IMR-90 (cell line): ENCODE measurements at regions not wholly inside any gene's neighbourhood (a gene's known extent, or its start where the extent isn't known, plus 50 kb on each side); places are given as distances from the start of the nearest gene placed in this dataset.

ENCODE experiments used
- ATAC-seq: fragments of 200-7000 bp; cut with Tn5 transposase; 2 replicates; pipeline ENCODE4 v1.9.1; 2020; ENCODE audit warnings: low read depth, mild to moderate bottlenecking, moderate library complexity
- BruUV-seq: library from RNA; stranded (reverse); fragments of 400-500 nt; replicated peaks from 2 replicates; lab custom pipeline; 2021; lab: Mats Ljungman, UMichigan
- CTCF ChIA-PET: fragments of 300-600 bp; formaldehyde crosslinking; extraction: SDS; loops from one replicate; lab custom pipeline; 2021; ENCODE audit warnings: antibody characterized with exemption; lab: Yijun Ruan, JAX
- POLR2A ChIA-PET: fragments of 300-600 bp; sonication (Branson Sonifier 250); formaldehyde crosslinking; loops from one replicate; lab custom pipeline; 2022; ENCODE audit warnings: antibody characterized with exemption; ENCODE audit not compliant: unreplicated experiment; lab: Charles Lee
- DNase-seq: peaks from one replicate; pipeline ENCODE4 v3.0.0; 2013
- H2AFZ ChIP-seq: replicated peaks from 2 replicates; pipeline ENCODE3; 2013; ENCODE audit warnings: low read length, mild to moderate bottlenecking; ENCODE audit not compliant: poor library complexity
- H2AK5ac ChIP-seq: 2 replicates; pipeline ENCODE4 v1.6.1; 2013; ENCODE audit warnings: low read depth, low read length, inconsistent platforms
- H2AK9ac ChIP-seq: replicated peaks from 2 replicates; pipeline ENCODE3; 2013; ENCODE audit warnings: mild to moderate bottlenecking, low read depth, low read length, moderate library complexity; ENCODE audit not compliant: poor library complexity
- H2BK120ac ChIP-seq: 2 replicates; pipeline ENCODE4 v1.6.1; 2013; ENCODE audit warnings: low read depth, low read length, inconsistent platforms
- H2BK15ac ChIP-seq: 3 replicates; pipeline ENCODE4 v1.6.1; 2013; ENCODE audit warnings: low read depth, low read length, inconsistent platforms
- H2BK20ac ChIP-seq: 2 replicates; pipeline ENCODE4 v1.6.1; 2013; ENCODE audit warnings: low read depth, mild to moderate bottlenecking, inconsistent platforms, low read length, moderate library complexity
- H2BK5ac ChIP-seq: 2 replicates; pipeline ENCODE4 v1.6.1; 2013; ENCODE audit warnings: mild to moderate bottlenecking, low read depth, low read length, inconsistent platforms; ENCODE audit not compliant: poor library complexity, severe bottlenecking
- H3K14ac ChIP-seq: replicated peaks from 2 replicates; pipeline ENCODE4 v1.6.1; 2013; ENCODE audit warnings: low read depth, low read length, inconsistent platforms
- H3K18ac ChIP-seq: 2 replicates; pipeline ENCODE4 v1.6.1; 2013; ENCODE audit warnings: low read depth, low read length, control low read depth
- H3K23ac ChIP-seq: 2 replicates; pipeline ENCODE4 v1.6.1; 2013; ENCODE audit warnings: low read depth, low read length, inconsistent platforms
- H3K27ac ChIP-seq: 2 replicates; pipeline ENCODE4 v1.5.1; 2013; ENCODE audit warnings: mild to moderate bottlenecking, control low read depth, low read length; ENCODE audit not compliant: insufficient read depth
- H3K27me3 ChIP-seq: 2 replicates; pipeline ENCODE4 v1.6.1; 2013; ENCODE audit warnings: low read length; ENCODE audit not compliant: control insufficient read depth, insufficient read depth
- H3K36me3 ChIP-seq: 2 replicates; pipeline ENCODE4 v1.6.1; 2013; ENCODE audit warnings: low read length, mixed read lengths; ENCODE audit not compliant: control insufficient read depth, insufficient read depth
- H3K4ac ChIP-seq: 2 replicates; pipeline ENCODE4 v1.6.1; 2013; ENCODE audit warnings: low read depth, low read length, inconsistent platforms
- H3K4me1 ChIP-seq: 2 replicates; pipeline ENCODE4 v1.6.1; 2013; ENCODE audit warnings: low read length, mixed read lengths; ENCODE audit not compliant: control insufficient read depth, insufficient read depth
- H3K4me2 ChIP-seq: 2 replicates; pipeline ENCODE4 v1.6.1; 2013; ENCODE audit warnings: low read depth, mild to moderate bottlenecking, control low read depth, low read length, moderate library complexity
- H3K4me3 ChIP-seq: 2 replicates; pipeline ENCODE4 v1.5.1; 2013; ENCODE audit warnings: low read depth, mild to moderate bottlenecking, control low read depth, low read length, moderate library complexity; ENCODE audit not compliant: insufficient read depth
- H3K56ac ChIP-seq: 2 replicates; pipeline ENCODE4 v1.6.1; 2013; ENCODE audit warnings: low read length, inconsistent platforms; ENCODE audit not compliant: insufficient read depth; ENCODE audit errors: extremely low read depth
- H3K79me1 ChIP-seq, 2 experiments: 2 replicates each; pipeline ENCODE4 v1.6.1; 2013; ENCODE audit warnings: low read length in 2 of 2, inconsistent platforms in 1 of 2, low read depth in 1 of 2
- H3K9ac ChIP-seq: 2 replicates; pipeline ENCODE4 v1.6.1; 2013; ENCODE audit warnings: low read depth, low read length, control low read depth
- H3K9me1 ChIP-seq: 2 replicates; pipeline ENCODE4 v1.6.1; 2013; ENCODE audit warnings: low read length, inconsistent platforms; ENCODE audit not compliant: insufficient read depth
- H3K9me3 ChIP-seq: 2 replicates; pipeline ENCODE4 v1.6.1; 2013; ENCODE audit warnings: low read length; ENCODE audit not compliant: control insufficient read depth, insufficient read depth
- H4K20me1 ChIP-seq: 2 replicates; pipeline ENCODE4 v1.6.1; 2013; ENCODE audit warnings: low read length, inconsistent platforms; ENCODE audit not compliant: insufficient read depth
- H4K5ac ChIP-seq: 2 replicates; pipeline ENCODE4 v1.6.1; 2013; ENCODE audit warnings: mild to moderate bottlenecking, low read depth, low read length, control low read depth
- H4K8ac ChIP-seq, 2 experiments: 2 replicates each; pipeline ENCODE4 v1.6.1; 2013; ENCODE audit warnings: low read depth in 2 of 2, low read length in 2 of 2, control low read depth in 1 of 2, inconsistent platforms in 1 of 2
- H4K91ac ChIP-seq: 2 replicates; pipeline ENCODE4 v1.6.1; 2013; ENCODE audit warnings: low read depth, low read length, inconsistent platforms; ENCODE audit not compliant: insufficient read depth
- BHLHE40 ChIP-seq: fragments of 150-350 bp; IDR thresholded peaks from 2 replicates; pipeline ENCODE4 v1.6.1; 2016; ENCODE audit warnings: mild to moderate bottlenecking, low read depth, low read length
- CEBPB ChIP-seq: IDR thresholded peaks from 2 replicates; pipeline ENCODE4 v1.6.1; 2012; ENCODE audit warnings: low read depth, low read length, improper control_type of control experiment
- CHD1 ChIP-seq: IDR thresholded peaks from 2 replicates; pipeline ENCODE4 v1.6.1; 2012; ENCODE audit warnings: low read depth, low read length, improper control_type of control experiment
- ELK1 ChIP-seq: fragments of 150-350 bp; IDR thresholded peaks from 2 replicates; pipeline ENCODE4 v1.6.1; 2016; ENCODE audit warnings: low read depth, mild to moderate bottlenecking, low read length, moderate library complexity, borderline replicate concordance
- FOS ChIP-seq: fragments of 150-350 bp; IDR thresholded peaks from 2 replicates; pipeline ENCODE4 v1.6.1; 2016; ENCODE audit warnings: low read depth, low read length
- MAFK ChIP-seq: IDR thresholded peaks from 2 replicates; pipeline ENCODE4 v1.6.1; 2012; ENCODE audit warnings: low read depth, low read length, improper control_type of control experiment
- MAZ ChIP-seq: IDR thresholded peaks from 2 replicates; pipeline ENCODE4 v1.6.1; 2012; ENCODE audit warnings: low read depth, mild to moderate bottlenecking, low read length, improper control_type of control experiment, moderate library complexity, borderline replicate concordance
- MXI1 ChIP-seq: IDR thresholded peaks from 2 replicates; pipeline ENCODE4 v1.6.1; 2012; ENCODE audit warnings: low read depth, mild to moderate bottlenecking, low read length, moderate library complexity, borderline replicate concordance
- NFE2L2 ChIP-seq: fragments of 150-350 bp; IDR thresholded peaks from 2 replicates; pipeline ENCODE4 v1.6.1; 2016; ENCODE audit warnings: low read depth, mild to moderate bottlenecking, low read length
- POLR2A ChIP-seq: IDR thresholded peaks from 2 replicates; pipeline ENCODE4 v1.6.1; 2012; ENCODE audit warnings: mild to moderate bottlenecking, low read depth, low read length
- RAD21 ChIP-seq: IDR thresholded peaks from 2 replicates; pipeline ENCODE4 v1.6.1; 2012; ENCODE audit warnings: low read length, improper control_type of control experiment
- RCOR1 ChIP-seq: IDR thresholded peaks from 2 replicates; pipeline ENCODE4 v1.6.1; 2012; ENCODE audit warnings: mild to moderate bottlenecking, low read length, improper control_type of control experiment; ENCODE audit not compliant: insufficient replicate concordance
- RFX5 ChIP-seq: IDR thresholded peaks from 2 replicates; pipeline ENCODE4 v1.8.0; 2012; ENCODE audit warnings: low read depth, mild to moderate bottlenecking, low read length, moderate library complexity
- SMC3 ChIP-seq: fragments of 150-350 bp; IDR thresholded peaks from 2 replicates; pipeline ENCODE4 v1.6.1; 2016; ENCODE audit warnings: low read depth, mild to moderate bottlenecking, antibody characterized with exemption, low read length, moderate library complexity
- USF2 ChIP-seq: fragments of 150-350 bp; IDR thresholded peaks from 2 replicates; pipeline ENCODE4 v1.6.1; 2017; ENCODE audit warnings: mild to moderate bottlenecking, antibody characterized with exemption, low read length, low read depth
- WGBS, 2 experiments: methylation state at CpG; one replicate each; pipeline versions ENCODE4 v1.1.5 to v1.1.7; 2013; ENCODE audit warnings: missing lambda C conversion rate in 2 of 2; ENCODE audit not compliant: insufficient read length in 1 of 2; ENCODE audit errors: extremely low coverage in 2 of 2; 5-methylcytosine and 5-hydroxymethylcytosine counted together
- dilution Hi-C: fragments of 300-500 bp; cut with HindIII; formaldehyde crosslinking; loops from one replicate; pipeline ENCODE4 v1.14.3; 2018; ENCODE audit warnings: low sequenced_read_pairs; ENCODE audit not compliant: unreplicated experiment
- in situ Hi-C: fragments of 300-500 bp; cut with MboI; formaldehyde crosslinking; loops from 3 replicates; pipeline ENCODE4 v1.14.3; 2019; ENCODE audit warnings: low sequenced_read_pairs, inconsistent platforms, mixed read lengths
- intact Hi-C: fragments of 100-400 bp; cut with micrococcal nuclease; formaldehyde crosslinking; loops from 2 replicates; pipeline ENCODE4 v1.10.0; 2022

DNA sequence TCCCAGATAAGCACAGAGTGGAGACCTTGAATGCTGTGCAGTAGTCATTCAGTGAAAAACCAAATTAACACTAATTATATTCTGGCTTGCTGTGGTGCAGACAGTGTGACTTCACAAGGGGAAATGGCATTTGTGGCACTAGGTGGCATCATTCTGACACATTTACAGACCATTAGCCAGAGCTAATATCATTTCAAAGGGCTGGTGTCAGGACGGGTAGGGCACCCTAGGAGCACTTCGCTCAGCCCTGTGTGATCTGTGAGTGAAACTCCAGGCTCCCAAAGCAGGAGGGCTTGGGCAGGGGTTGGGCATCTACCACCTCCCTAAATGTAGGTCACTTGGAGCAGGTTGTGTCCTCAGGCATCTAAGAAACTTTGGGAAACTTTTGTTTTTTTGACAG is 555.8 kb downstream of the PKHD1 start:
- Histone ChIP-seq H3K23ac (no peak overlapping the region), H3K4me3 (no peak overlapping the region), H3K9ac (no peak overlapping the region), H3K9me3 (peaks cover 6% of the 10 kb centered on the region), H3K36me3 (no peaks in the 10 kb centered on the region), H3K14ac (no peak overlapping the region), H2AK9ac (no peak overlapping the region), H4K5ac (no peak overlapping the region), H4K20me1 (no peaks in the 10 kb centered on the region), H3K4me2 (no peak overlapping the region), H2BK20ac (no peak overlapping the region), H2BK15ac (no peak overlapping the region), H3K27me3 (no peaks in the 10 kb centered on the region), H3K56ac (no peak overlapping the region), H3K4ac (no peak overlapping the region), H3K27ac (no peak overlapping the region), H3K9me1 (no peaks in the 10 kb centered on the region), H4K8ac (no peak overlapping the region), H2BK120ac (no peak overlapping the region), H2AK5ac (no peak overlapping the region), H4K91ac (no peak overlapping the region), H3K18ac (no peak overlapping the region), H3K79me1 (no peaks in the 10 kb centered on the region), H2BK5ac (no peak overlapping the region), H3K4me1 (no peaks in the 10 kb centered on the region), H2AFZ (no peak overlapping the region)
- ChIA-PET CTCF (no interaction called here), POLR2A (no interaction called here)
- WGBS, 2 experiments: no CpG with 5 or more reads among the region's 2 CpGs
- intact Hi-C loops (no loop called here), dilution Hi-C loops (no loop called here), in situ Hi-C loops (no loop called here)
- ATAC-seq: no peak
- no TSS peak for BruUV-seq
- no peak for DNase-seq
- TF ChIP-seq POLR2A: no peak
- no peak for TF ChIP-seq SMC3
- TF ChIP-seq MXI1: no peak
- no peak for TF ChIP-seq RCOR1
- no peak for TF ChIP-seq USF2
- TF ChIP-seq BHLHE40: no peak
- no peak for TF ChIP-seq RFX5
- TF ChIP-seq MAZ: no peak
- no peak for TF ChIP-seq CEBPB
- TF ChIP-seq FOS: no peak
- no peak for TF ChIP-seq NFE2L2
- no peak for TF ChIP-seq MAFK
- no peak for TF ChIP-seq ELK1
- TF ChIP-seq CHD1: no peak
- TF ChIP-seq RAD21: no peak
